Stimulated activated memory B cell treated with anti-CD40 and anti-IgM and Interleukin-4, amounts not matched to agents 10 μg/mL and 1 μg/mL and 100 μg/mL, for 72 hours (primary cell): ENCODE measurements at regions not wholly inside any gene's neighbourhood (a gene's known extent, or its start where the extent isn't known, plus 50 kb on each side); places are given as distances from the start of the nearest gene placed in this dataset.
"Not testable (repeated sequence)": the region's sequence is repeated elsewhere in the genome, so short reads cannot be mapped to it uniquely, and the experiment has no call there.

Source experiments
- ATAC-seq: fragments of 150-1000 bp; cut with Tn5 transposase; 2 replicates; pipeline ENCODE4 v1.10.0; 2021
- H3K27ac Mint-ChIP-seq: one replicate; pipeline ENCODE4 v1.8.0; 2022; ENCODE audit warnings: mild to moderate bottlenecking, mixed read lengths
- H3K27me3 Mint-ChIP-seq: one replicate; pipeline ENCODE4 v1.8.0; 2022; ENCODE audit warnings: mixed read lengths
- H3K36me3 Mint-ChIP-seq: one replicate; pipeline ENCODE4 v1.8.0; 2022; ENCODE audit warnings: mixed read lengths
- H3K4me1 Mint-ChIP-seq: one replicate; pipeline ENCODE4 v1.8.0; 2022; ENCODE audit warnings: mixed read lengths
- H3K4me3 Mint-ChIP-seq: one replicate; pipeline ENCODE4 v1.8.0; 2022; ENCODE audit warnings: mild to moderate bottlenecking, moderate library complexity, mixed read lengths
- H3K9me3 Mint-ChIP-seq: one replicate; pipeline ENCODE4 v1.8.0; 2022; ENCODE audit warnings: mixed read lengths

- H3K27me3 Mint-ChIP-seq: no peaks in the 10 kb centered on the region
- ATAC-seq: no peak
- H3K4me1 Mint-ChIP-seq: no peaks in the 10 kb centered on the region
- H3K9me3 Mint-ChIP-seq: no peaks in the 10 kb centered on the region
- H3K27ac Mint-ChIP-seq: no peak overlapping the region
- no peak overlapping the region for H3K4me3 Mint-ChIP-seq
- no peaks in the 10 kb centered on the region for H3K36me3 Mint-ChIP-seq
These were observed 467.2 kb downstream of the TFAP2B start for GRCh38 chr6:51285876-51286275.

- Mint-ChIP-seq H3K27ac (no peak overlapping the region), H3K27me3 (no peaks in the 10 kb centered on the region), H3K4me3 (no peak overlapping the region), H3K36me3 (no peaks in the 10 kb centered on the region), H3K9me3 (no peaks in the 10 kb centered on the region), H3K4me1 (no peaks in the 10 kb centered on the region)
- no peak for ATAC-seq
These were observed 470.4 kb downstream of the TFAP2B start for GRCh38 chr6:51289041-51289440.

- no peaks in the 10 kb centered on the region for H3K4me1 Mint-ChIP-seq
- no peaks in the 10 kb centered on the region for H3K27me3 Mint-ChIP-seq
- ATAC-seq: no peak
- H3K27ac Mint-ChIP-seq: no peak overlapping the region
- no peaks in the 10 kb centered on the region for H3K9me3 Mint-ChIP-seq
- H3K36me3 Mint-ChIP-seq: no peaks in the 10 kb centered on the region
- no peak overlapping the region for H3K4me3 Mint-ChIP-seq
These were observed 474.0 kb downstream of the TFAP2B start for GRCh38 chr6:51292659-51293058.

GRCh38 chr6:51299621-51300380, 481.1 kb downstream of the TFAP2B start:
- Mint-ChIP-seq H3K4me1 (no peaks in the 10 kb centered on the region), H3K9me3 (no peaks in the 10 kb centered on the region), H3K27me3 (no peaks in the 10 kb centered on the region), H3K36me3 (no peaks in the 10 kb centered on the region), H3K27ac (no peak overlapping the region), H3K4me3 (no peak overlapping the region)
- ATAC-seq: no peak

- ATAC-seq: no peak
- Mint-ChIP-seq H3K27me3 (no peaks in the 10 kb centered on the region), H3K4me1 (no peaks in the 10 kb centered on the region), H3K36me3 (no peaks in the 10 kb centered on the region), H3K9me3 (no peaks in the 10 kb centered on the region), H3K27ac (no peak overlapping the region), H3K4me3 (no peak overlapping the region)
These were observed 481.8 kb downstream of the TFAP2B start for GRCh38 chr6:51300510-51300909.

GRCh38 chr6:51301962-51302361, 483.3 kb downstream of the TFAP2B start:
- Mint-ChIP-seq H3K36me3 (no peaks in the 10 kb centered on the region), H3K4me1 (no peaks in the 10 kb centered on the region), H3K4me3 (no peak overlapping the region), H3K27ac (no peak overlapping the region), H3K27me3 (no peaks in the 10 kb centered on the region), H3K9me3 (no peaks in the 10 kb centered on the region)
- ATAC-seq: no peak

GRCh38 chr6:51302431-51302830, 483.8 kb downstream of the TFAP2B start:
- Mint-ChIP-seq H3K9me3 (no peaks in the 10 kb centered on the region), H3K4me1 (no peaks in the 10 kb centered on the region), H3K36me3 (no peaks in the 10 kb centered on the region), H3K27me3 (no peaks in the 10 kb centered on the region), H3K27ac (no peak overlapping the region), H3K4me3 (no peak overlapping the region)
- no peak for ATAC-seq

GRCh38 chr6:51303338-51303737, 484.7 kb downstream of the TFAP2B start:
- Mint-ChIP-seq H3K4me1 (no peaks in the 10 kb centered on the region), H3K9me3 (no peaks in the 10 kb centered on the region), H3K27me3 (no peaks in the 10 kb centered on the region), H3K36me3 (no peaks in the 10 kb centered on the region), H3K4me3 (no peak overlapping the region), H3K27ac (no peak overlapping the region)
- no peak for ATAC-seq

GRCh38 chr6:51314965-51315364, 496.3 kb downstream of the TFAP2B start:
- no peak overlapping the region for H3K27ac Mint-ChIP-seq
- no peaks in the 10 kb centered on the region for H3K27me3 Mint-ChIP-seq
- no peaks in the 10 kb centered on the region for H3K4me1 Mint-ChIP-seq
- no peak overlapping the region for H3K4me3 Mint-ChIP-seq
- no peaks in the 10 kb centered on the region for H3K9me3 Mint-ChIP-seq
- no peaks in the 10 kb centered on the region for H3K36me3 Mint-ChIP-seq
- ATAC-seq: no peak

GRCh38 chr6:51318674-51319073, 500.0 kb downstream of the TFAP2B start:
- no peaks in the 10 kb centered on the region for H3K4me1 Mint-ChIP-seq
- no peak overlapping the region for H3K27ac Mint-ChIP-seq
- H3K9me3 Mint-ChIP-seq: peaks cover 12% of the 10 kb centered on the region
- H3K4me3 Mint-ChIP-seq: no peak overlapping the region
- no peak for ATAC-seq
- H3K27me3 Mint-ChIP-seq: no peaks in the 10 kb centered on the region
- H3K36me3 Mint-ChIP-seq: no peaks in the 10 kb centered on the region

GRCh38 chr6:51321477-51321876, 502.8 kb downstream of the TFAP2B start:
- ATAC-seq, H3K27ac Mint-ChIP-seq: not testable (repeated sequence)

GRCh38 chr6:51322505-51322904, 503.8 kb downstream of the TFAP2B start:
- peaks cover 12% of the 10 kb centered on the region for H3K9me3 Mint-ChIP-seq
- H3K27me3 Mint-ChIP-seq: no peaks in the 10 kb centered on the region
- no peaks in the 10 kb centered on the region for H3K4me1 Mint-ChIP-seq
- no peak overlapping the region for H3K4me3 Mint-ChIP-seq
- H3K36me3 Mint-ChIP-seq: no peaks in the 10 kb centered on the region
- ATAC-seq: no peak
- no peak overlapping the region for H3K27ac Mint-ChIP-seq

More at GRCh38 chr6:51321477-51321876, 502.8 kb downstream of the TFAP2B start:
- H3K4me1 Mint-ChIP-seq, H3K36me3 Mint-ChIP-seq, H3K4me3 Mint-ChIP-seq, H3K27me3 Mint-ChIP-seq: not testable (repeated sequence)
- H3K9me3 Mint-ChIP-seq: peaks cover 12% of the 10 kb centered on the region

- Mint-ChIP-seq H3K27ac (no peak overlapping the region), H3K9me3 (peaks cover 12% of the 10 kb centered on the region), H3K27me3 (no peaks in the 10 kb centered on the region), H3K36me3 (no peaks in the 10 kb centered on the region), H3K4me3 (no peak overlapping the region), H3K4me1 (no peaks in the 10 kb centered on the region)
- no peak for ATAC-seq
These were observed 504.4 kb downstream of the TFAP2B start for GRCh38 chr6:51323056-51323455.

- Mint-ChIP-seq H3K27ac (no peak overlapping the region), H3K4me3 (no peak overlapping the region), H3K36me3 (no peaks in the 10 kb centered on the region), H3K27me3 (no peaks in the 10 kb centered on the region), H3K4me1 (no peaks in the 10 kb centered on the region), H3K9me3 (no peaks in the 10 kb centered on the region)
- ATAC-seq: no peak
These were observed 512.3 kb downstream of the TFAP2B start for GRCh38 chr6:51330971-51331370.

GRCh38 chr6:51335543-51335942, 516.9 kb downstream of the TFAP2B start:
- Mint-ChIP-seq H3K4me3 (no peak overlapping the region), H3K4me1 (no peaks in the 10 kb centered on the region), H3K9me3 (no peaks in the 10 kb centered on the region), H3K36me3 (no peaks in the 10 kb centered on the region), H3K27me3 (no peaks in the 10 kb centered on the region), H3K27ac (no peak overlapping the region)
- no peak for ATAC-seq

- Mint-ChIP-seq H3K9me3 (no peaks in the 10 kb centered on the region), H3K36me3 (no peaks in the 10 kb centered on the region), H3K27ac (no peak overlapping the region), H3K4me3 (no peak overlapping the region), H3K4me1 (no peaks in the 10 kb centered on the region), H3K27me3 (no peaks in the 10 kb centered on the region)
- no peak for ATAC-seq
These were observed 517.5 kb downstream of the TFAP2B start for GRCh38 chr6:51336185-51336584.
